LHCN-M2 (cell line): ENCODE measurements at regions not wholly inside any gene's neighbourhood (a gene's known extent, or its start where the extent isn't known, plus 50 kb on each side); places are given as distances from the start of the nearest gene placed in this dataset.

ENCODE experiments used
- DNase-seq: peaks from one replicate; pipeline ENCODE4 v3.0.0-alpha.2; 2012; ENCODE audit warnings: low read depth

DNA sequence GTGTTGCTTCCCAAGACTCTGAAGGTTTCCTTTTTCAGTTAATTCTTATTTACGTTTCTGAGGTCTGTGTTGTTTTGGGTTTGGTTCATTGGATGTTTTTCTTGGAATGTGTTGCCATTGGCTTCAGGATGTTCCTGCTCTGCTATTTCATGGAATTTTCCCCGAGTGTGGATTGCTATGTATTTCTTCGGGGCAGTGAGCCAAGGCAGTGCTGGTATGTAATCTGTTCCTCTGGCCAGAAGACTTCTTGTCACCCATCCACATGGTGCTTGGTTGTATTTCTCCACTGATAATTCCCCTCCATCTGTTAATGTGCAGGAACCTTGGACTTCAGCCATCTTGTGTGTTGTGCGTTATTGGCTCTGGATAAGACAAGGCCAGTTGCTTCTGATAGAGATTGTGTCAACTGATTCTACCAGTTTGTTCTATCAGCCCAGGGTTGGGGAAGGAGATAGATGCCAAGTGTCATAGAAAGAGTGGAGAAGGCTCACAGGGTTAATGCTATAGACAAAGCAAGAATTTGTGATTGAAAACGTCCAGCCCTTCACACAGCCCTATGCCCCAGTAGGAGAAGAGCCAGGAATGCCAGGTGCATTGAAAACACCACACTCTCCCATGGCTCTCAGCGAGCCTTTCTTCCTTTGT, 505.2 kb downstream of the PLPP3 start:
- DNase-seq = peak; percentile 87

DNA sequence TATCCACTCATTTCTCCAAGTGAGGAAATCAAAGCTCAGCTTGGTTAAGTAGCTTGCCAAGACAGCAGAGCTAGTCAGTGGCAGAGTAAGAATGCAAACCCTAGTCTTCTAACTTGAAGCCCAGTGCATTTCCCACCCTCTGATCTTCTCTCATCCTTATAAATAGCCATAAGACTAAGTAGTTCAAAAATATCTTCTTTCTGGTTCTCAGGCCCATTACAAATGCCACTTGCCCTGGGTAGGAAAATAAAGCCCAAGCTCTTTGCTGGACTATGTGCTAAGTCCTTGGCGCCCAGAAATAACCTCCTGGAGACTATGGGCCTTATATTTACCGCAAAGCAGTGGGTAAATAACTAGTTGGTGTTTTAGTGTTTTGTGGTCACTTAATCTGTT, 505.8 kb downstream of the PLPP3 start:
- no peak for DNase-seq

DNA sequence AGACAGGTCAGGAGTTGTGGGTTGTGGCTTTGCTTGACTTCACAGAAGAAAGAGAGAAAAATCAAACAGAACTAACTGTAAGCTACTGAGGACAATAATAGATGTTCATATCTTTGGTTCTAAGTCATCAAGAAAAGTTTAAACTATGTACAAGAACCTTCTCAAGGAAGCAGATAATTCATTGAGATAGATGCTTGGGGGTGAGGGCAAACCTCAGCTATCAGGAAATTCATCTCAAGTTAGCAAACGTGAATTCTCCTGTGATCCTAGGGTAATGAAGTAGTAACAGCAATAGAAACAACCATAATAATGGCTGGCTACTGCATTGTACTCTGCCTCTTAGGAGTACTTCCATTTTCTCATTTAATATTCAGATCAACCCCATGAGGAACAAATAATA, 506.2 kb downstream of the PLPP3 start:
- no peak for DNase-seq

DNA sequence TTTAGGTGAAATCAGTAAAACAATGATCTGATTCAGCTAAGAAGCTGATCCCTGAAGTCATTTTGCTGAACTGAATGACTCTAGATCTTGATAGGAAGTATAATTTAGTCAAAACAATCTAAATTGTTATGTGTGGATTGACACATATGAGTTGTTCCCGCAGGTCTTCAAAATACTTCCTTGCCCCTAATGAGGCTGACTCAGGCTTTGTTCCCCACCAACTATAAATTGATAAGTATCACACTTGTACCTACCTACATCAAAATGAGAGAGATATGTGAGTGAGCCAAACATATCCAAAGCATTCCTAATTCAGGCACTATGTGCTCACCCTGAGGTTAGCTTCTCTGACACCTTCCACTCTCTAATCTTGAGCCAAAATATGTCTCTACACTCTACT, 507.1 kb downstream of the PLPP3 start:
- no peak for DNase-seq

DNA sequence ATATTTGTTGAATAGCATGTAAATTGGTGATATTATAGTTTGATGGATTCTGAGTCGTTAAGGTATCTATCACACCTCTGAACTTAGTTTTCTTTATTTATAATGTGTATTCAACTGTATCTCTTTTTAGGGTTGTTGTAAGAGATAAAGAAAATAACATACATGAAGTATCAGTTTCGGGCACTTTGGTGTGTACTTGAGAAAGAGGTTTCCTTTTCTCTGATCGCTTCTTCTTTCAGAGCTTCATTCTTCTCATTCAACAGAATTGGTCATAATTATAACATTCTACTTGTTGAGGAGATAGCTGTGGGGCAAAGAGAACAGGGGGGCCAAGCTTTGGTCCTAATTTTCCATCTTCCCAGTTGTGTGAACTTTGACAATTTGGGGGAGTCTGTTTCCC, 508.0 kb downstream of the PLPP3 start:
- DNase-seq = no peak

DNA sequence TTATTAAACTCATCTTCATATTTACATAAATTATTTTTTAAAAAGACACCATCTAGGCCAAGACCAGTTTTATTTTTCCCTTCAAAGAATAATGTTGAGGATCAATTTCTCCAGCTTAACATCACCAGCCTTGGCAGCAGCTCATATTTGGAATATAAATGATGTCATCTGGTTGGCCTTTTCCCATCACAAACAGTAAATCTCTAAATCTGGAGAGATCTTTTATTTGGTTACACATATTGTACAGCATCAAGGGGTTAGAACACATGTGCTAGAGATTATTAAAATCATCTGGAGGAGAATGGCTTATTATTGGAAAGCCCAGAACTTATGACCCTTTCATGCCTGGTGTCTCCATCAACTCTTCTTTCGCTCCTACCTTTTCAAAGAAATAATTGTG, 508.8 kb downstream of the PLPP3 start:
- no peak for DNase-seq

DNA sequence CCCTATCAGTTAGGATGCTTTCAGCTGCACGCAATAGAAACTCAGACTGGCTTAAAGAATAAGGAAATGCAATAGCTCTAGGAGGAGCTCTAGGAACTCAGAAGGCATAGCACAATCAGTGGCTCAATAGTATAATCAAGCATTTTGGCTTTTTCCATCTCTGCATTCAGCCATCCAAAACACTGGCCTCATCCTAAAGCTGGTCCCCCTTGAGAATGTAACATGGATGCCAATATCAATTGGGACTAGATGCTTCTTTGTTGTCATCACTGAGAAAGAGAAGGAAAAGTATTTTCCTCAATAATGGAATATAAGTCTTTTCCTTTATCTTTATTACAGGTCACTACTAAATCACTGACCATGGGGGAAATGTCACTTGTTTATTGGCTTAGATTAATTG, 509.5 kb downstream of the PLPP3 start:
- no peak for DNase-seq

DNA sequence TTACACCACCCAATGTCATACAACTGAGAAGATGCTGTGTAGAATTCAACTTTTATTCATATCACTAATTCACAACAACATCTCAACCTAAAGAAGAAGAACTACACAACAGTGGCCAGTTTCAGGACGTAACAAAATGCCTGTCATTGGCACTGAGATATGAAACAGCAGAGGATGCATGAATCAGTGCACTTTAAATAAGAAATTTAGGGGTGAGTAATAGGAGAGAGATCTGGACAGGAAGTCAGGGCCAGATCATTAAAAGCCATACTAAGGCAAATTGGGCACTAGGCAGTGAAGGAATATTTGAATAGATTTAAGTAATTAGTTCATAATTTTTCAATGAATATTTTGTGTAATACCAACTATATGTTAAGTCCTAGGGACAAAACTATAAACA, 510.5 kb downstream of the PLPP3 start:
- DNase-seq = peak; percentile 60

DNA sequence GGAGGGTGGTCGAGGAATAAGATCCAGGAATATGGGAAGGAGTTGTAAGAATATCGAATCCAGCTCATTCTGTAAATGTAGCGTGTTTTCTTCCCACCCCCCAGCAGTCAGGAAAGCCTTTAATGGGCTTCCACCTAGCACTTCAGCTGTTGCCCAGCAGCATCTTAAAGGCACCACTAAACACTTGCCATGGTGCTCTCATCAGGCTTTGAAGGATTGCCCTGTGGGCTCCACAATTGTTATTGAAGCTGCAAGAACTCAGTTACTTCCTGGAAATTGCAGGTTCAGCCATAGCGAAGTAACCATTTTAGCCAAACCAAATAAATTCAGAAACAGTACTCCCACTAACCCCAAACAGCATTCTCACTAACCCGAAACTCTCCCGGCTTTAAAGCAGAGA, 511.2 kb downstream of the PLPP3 start:
- DNase-seq = peak; percentile 30

DNA sequence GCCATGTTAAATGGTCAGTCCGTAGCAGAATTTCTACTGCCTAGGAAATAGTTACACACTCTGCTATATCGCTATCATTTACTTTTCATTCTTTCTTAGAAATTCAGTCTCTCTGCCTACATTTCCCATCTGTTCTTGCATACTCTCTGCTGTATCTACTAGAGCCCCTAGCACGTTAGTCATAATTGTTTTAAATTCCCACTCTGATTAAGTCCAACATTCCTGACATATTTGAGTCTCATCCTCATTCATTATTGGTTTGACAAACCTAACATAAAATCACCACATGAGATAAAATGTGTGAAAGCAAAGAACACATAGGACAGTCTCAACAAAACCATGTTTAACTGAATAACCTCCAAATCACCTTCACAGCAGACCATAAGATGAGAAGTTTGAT, 513.6 kb downstream of the PLPP3 start:
- DNase-seq = peak; percentile 62

DNA sequence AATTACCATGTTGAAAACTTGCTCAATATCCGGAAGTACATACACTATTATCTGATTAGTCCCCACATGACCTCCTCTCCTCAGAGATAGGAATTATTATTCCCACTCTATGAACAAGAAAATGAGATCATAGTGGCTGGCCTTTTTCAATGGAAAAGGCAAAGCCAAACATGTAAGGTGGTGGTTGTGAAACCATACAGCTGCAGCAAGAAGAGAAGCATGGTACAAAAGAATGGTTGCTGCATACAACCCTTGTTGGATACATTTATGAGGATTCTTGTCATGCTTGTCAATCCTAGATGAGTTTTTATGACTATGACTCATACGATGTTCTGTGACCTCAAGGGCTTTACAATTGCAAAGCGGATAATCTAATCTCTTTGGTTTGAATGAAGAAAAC, 514.7 kb downstream of the PLPP3 start:
- DNase-seq = peak; percentile 73

DNA sequence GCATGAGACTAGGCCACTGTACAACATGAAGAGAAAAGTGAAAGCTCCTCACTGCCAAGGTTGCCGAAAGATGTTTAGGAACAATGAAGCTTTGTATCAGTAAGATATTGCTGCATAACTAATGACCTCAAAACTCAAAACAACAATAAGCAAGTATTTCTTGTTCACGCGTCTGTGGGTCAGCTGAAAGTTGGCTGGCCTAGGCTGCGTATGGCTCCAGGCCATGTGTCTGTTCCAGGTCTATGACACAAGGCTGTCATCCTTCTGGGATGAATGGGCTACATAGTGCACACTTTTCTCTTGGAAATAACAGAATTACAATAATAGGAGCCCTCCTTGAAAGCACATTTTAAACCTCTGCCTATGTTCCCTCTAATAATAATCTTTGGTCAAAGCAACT, 515.9 kb downstream of the PLPP3 start:
- DNase-seq = no peak

DNA sequence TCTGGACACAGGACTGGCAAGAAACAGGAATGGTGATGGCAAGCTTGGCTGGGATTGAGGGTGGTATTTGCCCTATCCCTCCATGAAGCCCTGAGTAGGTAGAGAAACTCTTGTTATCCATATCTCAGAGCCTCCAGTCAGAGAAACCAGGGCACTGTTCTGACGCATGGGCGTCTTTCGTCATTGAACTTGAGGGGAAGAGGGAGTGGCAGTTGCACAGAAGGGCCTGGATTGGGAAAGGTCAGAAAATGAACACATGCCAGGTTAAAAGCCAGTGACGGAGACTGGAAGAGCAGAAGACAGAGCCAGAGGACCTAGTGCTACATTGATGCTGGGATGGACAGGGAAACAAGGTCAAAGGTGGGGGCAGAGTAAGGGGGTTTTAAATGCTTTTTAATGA, 516.7 kb downstream of the PLPP3 start:
- DNase-seq = no peak

DNA sequence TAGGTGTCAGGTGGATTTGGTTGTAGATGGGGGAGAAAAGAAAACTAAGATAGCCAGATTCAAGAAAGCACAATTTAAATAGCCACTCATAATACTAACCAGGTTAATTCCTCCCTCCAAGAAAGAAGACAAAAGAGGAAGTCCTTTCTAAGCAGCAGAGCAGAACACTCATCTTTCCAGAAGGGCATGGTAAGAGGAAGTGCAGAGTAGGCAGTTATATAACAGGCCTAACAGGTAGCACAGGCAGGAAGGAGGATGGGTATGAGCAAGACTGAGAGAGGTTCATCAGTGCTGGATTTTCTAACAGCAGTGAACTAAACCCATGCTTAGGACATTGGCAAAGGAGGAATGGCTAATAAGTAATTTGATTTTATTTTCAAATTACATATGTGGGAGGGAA, 517.5 kb downstream of the PLPP3 start:
- no peak for DNase-seq

DNA sequence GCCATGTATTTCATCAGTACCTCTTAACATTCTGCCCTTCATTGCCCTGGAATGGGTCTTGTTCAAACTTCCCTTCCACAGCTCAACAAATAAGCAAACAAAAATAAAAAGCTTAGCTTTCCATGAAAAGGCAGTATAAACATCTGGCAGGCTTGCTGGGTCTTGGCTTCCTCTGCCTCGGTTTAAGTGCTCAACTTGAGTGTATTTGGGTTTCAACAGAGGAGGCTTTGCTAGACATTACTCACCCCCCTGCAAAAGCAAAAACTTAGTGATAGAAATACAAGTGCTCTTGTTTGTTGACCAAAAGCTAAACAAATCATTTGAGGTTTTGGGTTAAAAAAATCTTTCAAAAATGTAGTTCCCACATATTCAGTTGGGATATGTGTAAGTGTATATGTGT, 518.5 kb downstream of the PLPP3 start:
- peak; percentile 63 for DNase-seq

DNA sequence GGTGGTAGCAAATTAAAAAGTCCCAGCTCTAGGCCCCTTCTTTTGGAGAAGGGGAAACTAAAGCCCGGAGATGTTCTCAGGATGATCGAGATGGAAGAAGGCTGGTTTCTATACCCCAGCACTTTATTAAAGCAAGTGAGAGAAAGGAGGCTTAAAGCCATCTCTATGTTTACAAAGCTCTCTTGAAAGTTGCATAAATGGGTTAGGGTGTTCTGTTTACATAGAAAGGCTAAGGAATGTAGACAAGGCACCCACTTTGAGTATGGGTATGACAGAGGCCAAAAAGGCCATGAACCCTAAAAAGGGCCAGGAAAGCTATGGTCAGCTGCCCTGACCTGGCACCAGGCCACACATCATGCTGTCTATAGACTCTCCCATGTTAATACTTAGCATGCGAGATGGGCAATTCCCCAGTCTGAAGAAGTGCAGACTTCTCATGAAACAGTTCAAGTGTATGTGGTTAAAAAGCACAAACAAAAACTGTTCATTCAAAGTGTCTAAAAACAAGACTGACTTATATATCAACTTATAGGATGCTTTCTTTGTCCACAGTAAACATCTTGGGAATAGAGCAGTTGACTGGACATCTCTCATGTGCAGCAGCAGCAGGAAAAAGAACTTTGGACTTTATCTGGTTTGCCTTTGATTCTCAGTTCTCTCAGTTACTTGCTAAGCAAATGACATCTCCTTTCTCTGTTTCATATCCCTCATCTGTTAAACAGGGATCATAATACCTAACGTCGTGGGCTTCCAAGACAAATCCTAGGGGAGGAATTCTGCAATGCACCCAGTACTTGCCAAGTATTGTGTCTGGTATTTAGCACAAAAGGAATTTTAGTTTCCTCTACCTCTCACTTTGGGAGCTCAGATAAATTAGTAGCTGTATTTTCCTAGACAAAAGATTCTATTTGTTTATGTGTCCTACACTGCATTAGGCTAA, 521.6 kb downstream of the PLPP3 start:
- DNase-seq = no peak

DNA sequence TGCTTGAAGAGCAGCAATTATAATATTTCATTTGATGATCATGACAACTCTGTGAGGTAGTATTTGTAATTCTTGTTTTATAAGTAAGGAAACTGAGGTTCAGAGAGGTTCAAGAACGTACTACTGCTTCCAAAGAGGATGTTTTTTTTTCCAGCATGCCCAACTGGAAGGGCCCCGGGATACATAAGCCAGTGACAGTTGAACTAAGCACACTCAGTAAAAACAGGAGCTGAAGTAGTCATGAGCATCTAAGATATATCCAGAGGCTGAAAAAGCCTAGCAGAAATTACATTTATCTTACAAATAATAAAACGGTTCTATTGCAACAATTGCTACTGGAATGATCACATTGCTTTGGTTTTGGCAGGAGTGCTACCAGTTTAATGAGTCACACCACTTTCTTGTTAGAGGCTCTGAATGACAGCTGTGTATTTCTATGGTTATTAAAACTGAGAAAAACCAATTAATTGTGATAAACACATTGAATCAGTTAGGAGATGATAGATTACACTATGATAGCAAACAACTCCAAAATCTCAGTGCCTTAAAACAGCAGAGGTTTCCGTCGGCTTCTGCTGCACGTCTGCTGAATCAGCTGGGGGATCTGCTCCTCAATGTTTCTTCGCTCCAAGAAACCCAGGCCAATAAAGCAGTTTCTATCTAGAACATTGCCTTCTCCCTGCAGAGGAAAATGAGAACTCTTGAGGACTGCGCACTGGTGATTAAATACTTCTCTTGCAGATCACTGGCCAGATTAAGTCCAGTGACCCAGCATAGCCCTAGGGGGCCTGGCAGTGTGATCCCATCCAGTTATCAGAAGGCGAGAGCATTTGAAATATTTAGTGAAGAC, 522.7 kb downstream of the PLPP3 start:
- peak; percentile 64 for DNase-seq

DNA sequence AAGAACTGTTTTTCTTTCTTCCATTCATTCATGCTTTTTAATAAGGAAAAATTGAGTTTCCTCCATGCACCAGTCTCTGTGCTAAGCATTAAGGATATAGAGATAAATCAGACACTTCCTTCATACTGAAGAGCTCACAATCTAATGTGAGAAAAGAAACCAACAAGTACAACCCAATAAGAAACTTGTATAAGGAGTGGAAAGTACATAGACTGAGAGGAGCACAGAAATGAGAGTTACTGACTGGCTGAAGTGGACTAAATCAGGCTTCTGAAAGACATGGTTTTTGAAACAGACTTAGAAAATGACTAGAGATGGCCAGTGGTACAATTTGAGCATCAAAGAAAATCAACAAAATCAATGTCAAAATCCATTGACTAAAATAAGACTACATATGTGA, 524.4 kb downstream of the PLPP3 start:
- DNase-seq = no peak

DNA sequence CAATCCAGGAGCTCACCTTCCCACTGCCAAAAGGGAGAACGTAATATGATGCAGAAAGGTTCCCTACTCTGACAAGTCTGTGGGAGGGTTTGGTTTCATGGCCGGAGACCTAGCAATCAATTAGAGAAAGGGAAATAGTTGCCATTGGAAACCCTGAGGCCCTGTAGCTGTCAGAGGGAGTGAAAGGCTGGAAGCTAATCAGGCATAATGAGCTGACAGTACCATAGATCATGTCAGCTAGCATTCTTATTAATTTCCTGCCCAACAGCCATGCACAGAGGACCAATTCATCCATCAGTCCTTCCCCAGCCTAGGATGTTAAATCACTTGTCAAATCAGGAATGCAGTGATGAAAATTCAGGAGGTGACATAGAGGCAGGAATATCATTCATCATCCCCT, 527.3 kb downstream of the PLPP3 start:
- no peak for DNase-seq

DNA sequence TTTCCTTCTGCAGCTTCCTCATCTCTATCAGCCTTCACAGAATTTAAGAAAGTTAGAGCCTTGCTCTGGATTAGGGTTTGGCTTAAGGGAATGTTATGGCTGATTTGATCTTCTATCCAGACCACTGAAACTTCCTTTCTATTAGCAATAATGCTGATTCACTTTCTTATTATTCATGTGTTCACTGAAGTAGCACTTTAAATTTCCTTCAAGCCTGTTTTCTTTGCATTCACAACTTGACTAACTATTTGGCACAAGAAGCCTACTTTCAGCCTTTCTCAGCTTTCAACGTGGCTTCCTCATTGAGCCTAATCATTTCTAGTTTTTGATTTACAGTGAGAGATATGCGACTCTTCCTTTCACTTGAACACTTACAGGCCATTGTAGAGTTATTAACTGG, 528.5 kb downstream of the PLPP3 start:
- DNase-seq = no peak

DNA sequence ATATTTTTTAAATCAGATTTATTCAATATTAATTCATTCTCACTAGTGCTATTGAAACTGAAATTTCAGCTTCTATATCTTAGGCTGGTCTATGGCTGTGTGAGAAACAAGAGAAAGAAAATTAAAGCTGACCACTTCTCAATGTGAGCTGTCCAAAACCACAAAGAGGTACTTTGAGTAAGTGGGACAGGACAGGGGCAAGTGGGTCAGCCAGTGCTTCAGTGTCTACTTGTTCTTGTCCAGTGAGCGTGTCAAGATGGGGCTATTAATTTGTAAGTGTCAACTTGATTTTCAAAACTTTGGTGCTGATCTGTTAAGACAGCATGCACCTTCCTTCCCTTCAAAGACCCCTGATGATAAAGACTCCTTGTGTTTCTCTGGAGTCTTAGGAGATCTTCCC, 533.9 kb downstream of the PLPP3 start:
- DNase-seq = no peak

DNA sequence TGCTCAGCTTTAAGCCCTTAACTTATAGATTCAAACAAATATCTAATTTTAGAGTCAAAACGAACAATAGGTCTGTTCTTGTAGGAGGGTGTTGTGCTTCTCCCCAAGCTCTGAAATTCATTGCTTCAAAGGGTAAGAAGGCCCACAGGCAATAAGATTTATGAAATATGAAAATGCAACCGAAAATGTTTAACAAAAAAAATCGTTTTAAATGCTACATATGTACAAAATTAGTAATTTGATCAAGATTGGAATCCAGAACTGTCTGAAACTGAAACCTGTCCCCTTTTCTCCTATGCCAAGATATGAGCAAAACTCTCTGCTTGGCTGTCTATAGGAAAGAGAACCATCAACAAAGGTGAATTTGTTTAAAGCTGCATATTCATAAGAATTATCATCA, 534.3 kb downstream of the PLPP3 start:
- DNase-seq = no peak
